Activated CD8-positive, alpha-beta memory T cell treated with anti-CD3 and anti-CD28 coated beads, Interleukin-2, amount 10 ng/mL, durations not matched to agents 7 days and 5 days (primary cell): ENCODE measurements at regions not wholly inside any gene's neighbourhood (a gene's known extent, or its start where the extent isn't known, plus 50 kb on each side); places are given as distances from the start of the nearest gene placed in this dataset.
"Not testable (repeated sequence)": the region's sequence is repeated elsewhere in the genome, so short reads cannot be mapped to it uniquely, and the experiment has no call there.

Experiments used
- ATAC-seq: fragments of 150-1000 bp; cut with Tn5 transposase; one replicate; pipeline ENCODE4 v1.10.0; 2021; ENCODE audit warnings: moderate library complexity
- CTCF ChIA-PET: fragments of 350-600 bp; sonication (Branson Sonifier 250); formaldehyde crosslinking; loops from one replicate; lab custom pipeline; 2021; ENCODE audit warnings: antibody characterized with exemption; lab: Charles Lee
- DNase-seq: peaks from one replicate; pipeline ENCODE4 v3.0.0-alpha.2; 2020
- H3K27ac Mint-ChIP-seq: one replicate; pipeline ENCODE4 v1.8.0; 2021; ENCODE audit warnings: mild to moderate bottlenecking, mixed read lengths
- H3K27me3 Mint-ChIP-seq: one replicate; pipeline ENCODE4 v1.8.0; 2021; ENCODE audit warnings: mixed read lengths
- H3K36me3 Mint-ChIP-seq: one replicate; pipeline ENCODE4 v1.8.0; 2021; ENCODE audit warnings: mild to moderate bottlenecking, mixed read lengths
- H3K4me1 Mint-ChIP-seq: one replicate; pipeline ENCODE4 v1.8.0; 2021; ENCODE audit warnings: mixed read lengths
- H3K4me3 Mint-ChIP-seq: one replicate; pipeline ENCODE4 v1.8.0; 2021; ENCODE audit warnings: mild to moderate bottlenecking, moderate library complexity, mixed read lengths
- H3K9me3 Mint-ChIP-seq: one replicate; pipeline ENCODE4 v1.8.0; 2022; ENCODE audit warnings: low read depth, mixed read lengths

- peaks cover 3% of the 10 kb centered on the region for H3K27me3 Mint-ChIP-seq
- H3K4me3 Mint-ChIP-seq = no peak overlapping the region
- ATAC-seq = no peak
- no peaks in the 10 kb centered on the region for H3K36me3 Mint-ChIP-seq
- CTCF ChIA-PET = no interaction called here
- no peaks in the 10 kb centered on the region for H3K4me1 Mint-ChIP-seq
- H3K9me3 Mint-ChIP-seq = no peaks in the 10 kb centered on the region
- DNase-seq = no peak
- H3K27ac Mint-ChIP-seq = no peak overlapping the region
Observed at GRCh38 chr10:71006506-71006905, 118.1 kb upstream of the PCBD1 start.

GRCh38 chr10:71007516-71007915, 119.2 kb upstream of the PCBD1 start:
- DNase-seq (no peak), ATAC-seq (no peak)
- H3K27me3 Mint-ChIP-seq = no peaks in the 10 kb centered on the region
- H3K9me3 Mint-ChIP-seq = no peaks in the 10 kb centered on the region
- no peaks in the 10 kb centered on the region for H3K36me3 Mint-ChIP-seq
- no peak overlapping the region for H3K4me3 Mint-ChIP-seq
- no peaks in the 10 kb centered on the region for H3K4me1 Mint-ChIP-seq
- H3K27ac Mint-ChIP-seq = no peak overlapping the region
- CTCF ChIA-PET = no interaction called here

- ATAC-seq (no peak), DNase-seq (no peak)
- H3K27me3 Mint-ChIP-seq = no peaks in the 10 kb centered on the region
Observed at GRCh38 chr10:71008150-71008549, 119.8 kb upstream of the PCBD1 start.

GRCh38 chr10:71009126-71009525, 120.8 kb upstream of the PCBD1 start:
- H3K27me3 Mint-ChIP-seq = no peaks in the 10 kb centered on the region
- CTCF ChIA-PET = no interaction called here
- no peak overlapping the region for H3K4me3 Mint-ChIP-seq
- no peaks in the 10 kb centered on the region for H3K9me3 Mint-ChIP-seq
- no peak overlapping the region for H3K27ac Mint-ChIP-seq
- H3K4me1 Mint-ChIP-seq = no peaks in the 10 kb centered on the region
- no peak for ATAC-seq
- no peaks in the 10 kb centered on the region for H3K36me3 Mint-ChIP-seq
- DNase-seq = no peak

More at GRCh38 chr10:71008150-71008549, 119.8 kb upstream of the PCBD1 start:
- Mint-ChIP-seq H3K4me1 (no peaks in the 10 kb centered on the region), H3K9me3 (no peaks in the 10 kb centered on the region), H3K4me3 (no peak overlapping the region), H3K36me3 (no peaks in the 10 kb centered on the region), H3K27ac (no peak overlapping the region)
- CTCF ChIA-PET = no interaction called here

- H3K9me3 Mint-ChIP-seq = no peaks in the 10 kb centered on the region
- DNase-seq = no peak
- H3K27me3 Mint-ChIP-seq = peaks cover 2% of the 10 kb centered on the region
- no peaks in the 10 kb centered on the region for H3K36me3 Mint-ChIP-seq
- no peak overlapping the region for H3K4me3 Mint-ChIP-seq
- no peak overlapping the region for H3K27ac Mint-ChIP-seq
- CTCF ChIA-PET = interaction anchor here (1.3 kb wide), 1 partner anchor 27 kb away, joined by 4 read pairs; no protein-coding TSS in a partner anchor
- no peak for ATAC-seq
- peaks cover 8% of the 10 kb centered on the region for H3K4me1 Mint-ChIP-seq
Observed at GRCh38 chr10:71010730-71011129, 122.4 kb upstream of the PCBD1 start.

- ATAC-seq (no peak), DNase-seq (no peak)
- Mint-ChIP-seq H3K36me3 (no peaks in the 10 kb centered on the region), H3K4me1 (peaks cover 11% of the 10 kb centered on the region), H3K27ac (no peak overlapping the region), H3K9me3 (no peaks in the 10 kb centered on the region), H3K4me3 (no peak overlapping the region), H3K27me3 (peaks cover 2% of the 10 kb centered on the region)
- CTCF ChIA-PET = interaction anchor here (1.3 kb wide), 1 partner anchor 27 kb away, joined by 4 read pairs; no protein-coding TSS in a partner anchor
Observed at GRCh38 chr10:71011141-71011540, 122.8 kb upstream of the PCBD1 start.

- Mint-ChIP-seq H3K27ac (no peak overlapping the region), H3K4me1 (peaks cover 13% of the 10 kb centered on the region), H3K4me3 (no peak overlapping the region), H3K27me3 (peaks cover 11% of the 10 kb centered on the region), H3K9me3 (no peaks in the 10 kb centered on the region), H3K36me3 (no peaks in the 10 kb centered on the region)
- CTCF ChIA-PET = no interaction called here
- ATAC-seq (no peak), DNase-seq (no peak)
Observed at GRCh38 chr10:71014021-71014805, 125.8 kb upstream of the PCBD1 start.

- H3K27ac Mint-ChIP-seq = no peak overlapping the region
- DNase-seq = peak; percentile 61
- no peak overlapping the region for H3K4me3 Mint-ChIP-seq
- H3K9me3 Mint-ChIP-seq = no peaks in the 10 kb centered on the region
- H3K36me3 Mint-ChIP-seq = no peaks in the 10 kb centered on the region
- H3K27me3 Mint-ChIP-seq = peaks cover 13% of the 10 kb centered on the region
- CTCF ChIA-PET = no interaction called here
- ATAC-seq = peak; percentile 91
- H3K4me1 Mint-ChIP-seq = peaks cover 13% of the 10 kb centered on the region
Observed at GRCh38 chr10:71015674-71016073, 127.3 kb upstream of the PCBD1 start.

- H3K36me3 Mint-ChIP-seq, CTCF ChIA-PET, H3K4me3 Mint-ChIP-seq, H3K9me3 Mint-ChIP-seq, ATAC-seq, H3K27ac Mint-ChIP-seq, DNase-seq: not testable (repeated sequence)
- Mint-ChIP-seq H3K27me3 (peaks cover 18% of the 10 kb centered on the region), H3K4me1 (peaks cover 12% of the 10 kb centered on the region)
Observed at GRCh38 chr10:71020061-71020460, 131.7 kb upstream of the PCBD1 start.

- H3K4me1 Mint-ChIP-seq = peaks cover 2% of the 10 kb centered on the region
- no peaks in the 10 kb centered on the region for H3K9me3 Mint-ChIP-seq
- peaks cover 21% of the 10 kb centered on the region for H3K27me3 Mint-ChIP-seq
- no peak overlapping the region for H3K27ac Mint-ChIP-seq
- H3K4me3 Mint-ChIP-seq = no peak overlapping the region
- CTCF ChIA-PET = no interaction called here
- DNase-seq = no peak
- no peaks in the 10 kb centered on the region for H3K36me3 Mint-ChIP-seq
- ATAC-seq = no peak
Observed at GRCh38 chr10:71021402-71021801, 133.0 kb upstream of the PCBD1 start.

- Mint-ChIP-seq H3K4me1 (no peaks in the 10 kb centered on the region), H3K9me3 (no peaks in the 10 kb centered on the region), H3K36me3 (no peaks in the 10 kb centered on the region), H3K27ac (no peak overlapping the region), H3K4me3 (no peak overlapping the region), H3K27me3 (peaks cover 18% of the 10 kb centered on the region)
- ATAC-seq = no peak
- DNase-seq = no peak
- CTCF ChIA-PET = no interaction called here
Observed at GRCh38 chr10:71023704-71024283, 135.4 kb upstream of the PCBD1 start.

GRCh38 chr10:71024490-71024889, 136.1 kb upstream of the PCBD1 start:
- DNase-seq (no peak), ATAC-seq (no peak)
- H3K27me3 Mint-ChIP-seq = peaks cover 14% of the 10 kb centered on the region
- no peak overlapping the region for H3K27ac Mint-ChIP-seq
- CTCF ChIA-PET = no interaction called here
- H3K36me3 Mint-ChIP-seq = no peaks in the 10 kb centered on the region
- no peaks in the 10 kb centered on the region for H3K4me1 Mint-ChIP-seq
- H3K9me3 Mint-ChIP-seq = no peaks in the 10 kb centered on the region
- no peak overlapping the region for H3K4me3 Mint-ChIP-seq

GRCh38 chr10:71025535-71025934, 137.2 kb upstream of the PCBD1 start:
- Mint-ChIP-seq H3K27ac (no peak overlapping the region), H3K9me3 (no peaks in the 10 kb centered on the region), H3K36me3 (no peaks in the 10 kb centered on the region), H3K4me3 (no peak overlapping the region), H3K27me3 (peaks cover 14% of the 10 kb centered on the region), H3K4me1 (no peaks in the 10 kb centered on the region)
- no peak for ATAC-seq
- no peak for DNase-seq
- CTCF ChIA-PET = no interaction called here

- CTCF ChIA-PET = no interaction called here
- H3K27me3 Mint-ChIP-seq = peaks cover 6% of the 10 kb centered on the region
- H3K4me1 Mint-ChIP-seq = no peaks in the 10 kb centered on the region
- H3K9me3 Mint-ChIP-seq = no peaks in the 10 kb centered on the region
- ATAC-seq (no peak), DNase-seq (no peak)
- H3K4me3 Mint-ChIP-seq = no peak overlapping the region
- no peaks in the 10 kb centered on the region for H3K36me3 Mint-ChIP-seq
- no peak overlapping the region for H3K27ac Mint-ChIP-seq
Observed at GRCh38 chr10:71028066-71028465, 139.7 kb upstream of the PCBD1 start.
